ENCODE measurements at regions not wholly inside any gene's neighbourhood (a gene's known extent, or its start where the extent isn't known, plus 50 kb on each side); places are given as distances from the start of the nearest gene placed in this dataset.

DNA sequence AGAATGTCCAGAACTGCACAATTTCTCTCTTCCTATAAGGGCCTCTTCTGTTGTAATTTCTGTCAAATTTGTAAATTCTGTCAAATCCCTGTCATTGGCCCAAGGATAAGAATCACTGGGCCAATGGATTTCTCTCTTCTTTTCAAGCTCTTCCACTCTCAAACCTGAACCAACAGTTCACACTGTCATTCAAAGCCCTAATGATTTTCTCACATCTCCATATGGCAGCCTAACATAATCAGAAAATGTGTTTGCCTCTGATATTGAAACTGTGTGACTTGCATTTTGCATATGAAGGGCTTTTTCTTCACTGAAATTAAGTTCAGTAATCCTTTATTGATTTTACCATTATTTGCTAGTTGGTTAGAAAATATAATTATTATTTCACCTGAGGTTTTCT is 1349.1 kb downstream of the FSTL5 start:
- H3K4me1 ChIP-seq = no peaks in the 10 kb centered on the region
- no peaks in the 10 kb centered on the region for H3K9me3 ChIP-seq (replicated peaks)
- no peak overlapping the region for H3K27ac ChIP-seq (replicated peaks)
- TF ChIP-seq, protein P1, sequence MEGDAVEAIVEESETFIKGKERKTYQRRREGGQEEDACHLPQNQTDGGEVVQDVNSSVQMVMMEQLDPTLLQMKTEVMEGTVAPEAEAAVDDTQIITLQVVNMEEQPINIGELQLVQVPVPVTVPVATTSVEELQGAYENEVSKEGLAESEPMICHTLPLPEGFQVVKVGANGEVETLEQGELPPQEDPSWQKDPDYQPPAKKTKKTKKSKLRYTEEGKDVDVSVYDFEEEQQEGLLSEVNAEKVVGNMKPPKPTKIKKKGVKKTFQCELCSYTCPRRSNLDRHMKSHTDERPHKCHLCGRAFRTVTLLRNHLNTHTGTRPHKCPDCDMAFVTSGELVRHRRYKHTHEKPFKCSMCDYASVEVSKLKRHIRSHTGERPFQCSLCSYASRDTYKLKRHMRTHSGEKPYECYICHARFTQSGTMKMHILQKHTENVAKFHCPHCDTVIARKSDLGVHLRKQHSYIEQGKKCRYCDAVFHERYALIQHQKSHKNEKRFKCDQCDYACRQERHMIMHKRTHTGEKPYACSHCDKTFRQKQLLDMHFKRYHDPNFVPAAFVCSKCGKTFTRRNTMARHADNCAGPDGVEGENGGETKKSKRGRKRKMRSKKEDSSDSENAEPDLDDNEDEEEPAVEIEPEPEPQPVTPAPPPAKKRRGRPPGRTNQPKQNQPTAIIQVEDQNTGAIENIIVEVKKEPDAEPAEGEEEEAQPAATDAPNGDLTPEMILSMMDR (IDR thresholded peaks at IDR 0.05; ENCODE audit: borderline replicate concordance) = no peak
- H3K36me3 ChIP-seq = no peaks in the 10 kb centered on the region
- H3K27me3 ChIP-seq (ENCODE audit: low read depth) = no peaks in the 10 kb centered on the region
- H3K4me3 ChIP-seq = no peak overlapping the region
- DNase-seq = no peak
- intact Hi-C loops (cut with micrococcal nuclease) = no loop called here

- TF ChIP-seq, protein P1 (IDR thresholded peaks at IDR 0.05; ENCODE audit: borderline replicate concordance) = no peak
- DNase-seq = no peak
- no peaks in the 10 kb centered on the region for H3K36me3 ChIP-seq
- no peak overlapping the region for H3K4me3 ChIP-seq
- H3K27me3 ChIP-seq (ENCODE audit: low read depth) = no peaks in the 10 kb centered on the region
- intact Hi-C loops (cut with micrococcal nuclease) = no loop called here
- H3K9me3 ChIP-seq (replicated peaks) = peaks cover 8% of the 10 kb centered on the region
- H3K27ac ChIP-seq (replicated peaks) = no peak overlapping the region
- H3K4me1 ChIP-seq = no peaks in the 10 kb centered on the region
Observed at GRCh38 chr4:160818571-160818970, 1345.2 kb downstream of the FSTL5 start.

GRCh38 chr4:160819791-160820190 is 1344.0 kb downstream of the FSTL5 start:
- no peak overlapping the region for H3K27ac ChIP-seq (replicated peaks)
- H3K4me3 ChIP-seq = no peak overlapping the region
- intact Hi-C loops (cut with micrococcal nuclease) = no loop called here
- DNase-seq = no peak
- peaks cover 12% of the 10 kb centered on the region for H3K9me3 ChIP-seq (replicated peaks)
- H3K27me3 ChIP-seq (ENCODE audit: low read depth) = no peaks in the 10 kb centered on the region
- H3K36me3 ChIP-seq = no peaks in the 10 kb centered on the region
- TF ChIP-seq, protein P1 (IDR thresholded peaks at IDR 0.05; ENCODE audit: borderline replicate concordance) = no peak
- no peaks in the 10 kb centered on the region for H3K4me1 ChIP-seq

DNA sequence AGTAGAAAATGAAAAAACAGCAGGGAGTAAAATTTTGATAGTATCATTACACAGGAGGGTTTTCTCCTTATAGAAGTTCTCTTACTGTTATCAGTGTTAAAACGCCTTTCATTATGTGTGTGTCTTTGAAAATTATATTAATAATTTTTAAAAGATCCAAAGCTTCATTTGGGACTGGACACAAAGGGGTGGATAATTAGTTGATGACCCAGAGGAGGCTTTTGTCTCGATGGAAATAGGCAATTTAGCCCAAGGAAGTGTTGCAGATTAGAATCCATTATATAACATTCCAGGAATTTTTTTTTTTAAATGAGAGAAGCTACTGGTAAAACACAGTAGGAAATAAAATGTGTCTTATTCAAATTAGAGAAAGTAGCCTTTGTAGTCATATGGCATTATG is 1339.3 kb downstream of the FSTL5 start:
- no peaks in the 10 kb centered on the region for H3K4me1 ChIP-seq

GRCh38 chr4:160825644-160826338 is 1338.0 kb downstream of the FSTL5 start:
- DNase-seq = no peak
- peaks cover 12% of the 10 kb centered on the region for H3K9me3 ChIP-seq (replicated peaks)
- intact Hi-C loops (cut with micrococcal nuclease) = no loop called here
- TF ChIP-seq, protein P1 (IDR thresholded peaks at IDR 0.05; ENCODE audit: borderline replicate concordance) = no peak
- no peaks in the 10 kb centered on the region for H3K36me3 ChIP-seq
- H3K27me3 ChIP-seq (ENCODE audit: low read depth) = no peaks in the 10 kb centered on the region
- no peaks in the 10 kb centered on the region for H3K4me1 ChIP-seq
- H3K4me3 ChIP-seq = no peak overlapping the region
- H3K27ac ChIP-seq (replicated peaks) = no peak overlapping the region

More for the DNA sequence above, 1339.3 kb downstream of the FSTL5 start:
- Histone ChIP-seq H3K27ac (replicated peaks) (no peak overlapping the region), H3K27me3 (ENCODE audit: low read depth) (no peaks in the 10 kb centered on the region), H3K9me3 (replicated peaks) (peaks cover 12% of the 10 kb centered on the region), H3K36me3 (no peaks in the 10 kb centered on the region), H3K4me3 (no peak overlapping the region)
- TF ChIP-seq, protein P1 (IDR thresholded peaks at IDR 0.05; ENCODE audit: borderline replicate concordance) = no peak
- intact Hi-C loops (cut with micrococcal nuclease) = no loop called here
- DNase-seq = no peak
